Activated CD4-positive, alpha-beta T cell treated with anti-CD3 and anti-CD28 coated beads for 48 hours (primary cell): ENCODE measurements at regions not wholly inside any gene's neighbourhood (a gene's known extent, or its start where the extent isn't known, plus 50 kb on each side); places are given as distances from the start of the nearest gene placed in this dataset.

Experiments
- DNase-seq: peaks from one replicate; pipeline ENCODE4 v3.0.0-alpha.2; 2020

- DNase-seq = no peak
Measured at GRCh38 chr10:90347239-90347638, 510.6 kb downstream of the HTR7 start.

DNA sequence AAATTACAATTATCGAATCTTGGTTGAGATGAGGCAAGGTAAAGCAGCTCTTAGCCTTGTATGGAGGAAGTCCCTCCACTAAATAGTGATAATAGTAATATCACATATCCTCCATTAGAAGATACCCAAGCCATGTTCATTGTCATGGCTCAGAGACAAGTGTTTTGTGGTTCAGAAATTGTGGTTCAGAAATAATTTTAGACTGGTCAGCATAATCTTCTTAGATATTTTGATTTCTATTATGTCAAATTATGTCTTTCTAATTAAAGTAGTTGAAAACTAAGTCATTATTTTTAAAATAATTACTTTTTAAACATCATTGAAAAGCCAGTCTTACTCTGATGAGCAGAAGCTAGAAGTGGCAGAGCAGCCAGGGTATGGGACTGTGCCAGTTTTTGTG is 507.7 kb downstream of the HTR7 start:
- no peak for DNase-seq

DNA sequence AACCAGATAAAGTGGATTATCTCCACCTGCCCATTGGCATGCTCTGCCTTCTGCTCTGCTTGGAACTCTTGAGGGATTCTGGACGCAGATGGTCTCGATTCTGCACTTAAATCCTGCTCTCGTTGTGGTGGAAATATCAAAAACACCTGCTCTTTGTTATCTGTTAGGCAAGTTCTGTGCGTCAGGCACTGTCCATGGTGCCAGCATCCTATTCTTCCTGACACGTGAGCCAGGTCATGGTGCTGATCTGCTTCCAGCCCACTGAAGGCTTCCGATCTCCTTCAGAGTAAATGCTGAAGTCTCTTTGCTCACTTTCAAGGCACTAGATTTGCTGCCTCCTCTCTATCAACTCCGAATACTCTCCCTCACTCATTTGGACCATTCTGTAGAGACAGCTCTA is 505.6 kb downstream of the HTR7 start:
- no peak for DNase-seq

- DNase-seq = no peak
Measured at GRCh38 chr10:90354914-90355313, 502.9 kb downstream of the HTR7 start.

DNA sequence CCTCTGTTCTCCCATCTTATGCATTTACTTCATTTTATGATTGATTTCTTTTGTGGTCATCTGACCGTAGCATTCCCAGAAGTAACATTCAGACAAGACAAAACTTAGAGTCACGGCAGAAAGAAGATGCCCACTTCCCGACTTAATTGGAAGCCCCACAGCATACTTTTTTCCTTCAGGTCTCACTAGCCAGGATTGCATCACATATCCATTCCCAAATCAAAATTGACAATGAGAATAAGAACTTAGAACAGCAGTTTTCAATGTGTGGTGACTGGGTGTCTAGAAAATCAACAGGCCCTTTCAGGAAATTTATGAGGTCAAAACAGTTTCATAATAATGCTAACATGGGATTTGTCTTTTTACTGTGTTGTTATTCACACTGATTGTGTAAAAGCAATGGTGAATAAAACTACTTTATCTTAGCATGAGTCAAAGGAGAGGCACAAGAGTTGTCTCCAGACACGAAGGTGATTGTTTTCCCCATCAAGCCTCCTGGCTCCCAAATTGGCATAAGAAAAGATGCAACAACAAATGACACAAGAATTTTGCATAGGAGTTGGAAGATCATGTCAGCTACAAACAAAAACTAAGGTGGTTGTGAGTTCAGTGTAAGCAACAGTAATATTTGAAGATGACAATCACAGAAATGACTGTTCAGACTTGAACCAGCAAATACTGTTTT is 493.9 kb downstream of the HTR7 start:
- no peak for DNase-seq

DNA sequence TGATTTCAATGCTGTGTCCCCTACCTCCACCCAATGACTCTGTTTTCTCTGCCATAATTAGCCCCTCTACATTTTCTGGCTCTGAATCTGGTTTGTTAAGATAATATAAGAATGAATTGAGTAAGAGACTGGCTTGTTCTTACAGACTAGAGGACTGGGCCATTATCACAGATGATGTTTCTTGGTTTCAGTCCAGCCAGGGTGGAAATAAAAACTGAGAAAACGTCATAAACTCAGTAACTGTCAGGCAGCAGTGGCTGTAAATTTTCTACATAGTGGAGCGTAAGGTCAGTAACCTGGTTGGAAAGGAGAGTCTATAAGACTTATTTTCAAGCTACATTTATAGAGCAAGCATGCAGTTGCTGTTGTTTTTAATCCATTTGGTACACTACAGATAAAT is 485.4 kb downstream of the HTR7 start:
- DNase-seq = no peak

GRCh38 chr10:90373911-90374310 is 483.9 kb downstream of the HTR7 start:
- DNase-seq = no peak

- no peak for DNase-seq
Measured at GRCh38 chr10:90378524-90379076, 479.2 kb downstream of the HTR7 start.

GRCh38 chr10:90381468-90381867 is 476.4 kb downstream of the HTR7 start:
- DNase-seq = no peak

DNA sequence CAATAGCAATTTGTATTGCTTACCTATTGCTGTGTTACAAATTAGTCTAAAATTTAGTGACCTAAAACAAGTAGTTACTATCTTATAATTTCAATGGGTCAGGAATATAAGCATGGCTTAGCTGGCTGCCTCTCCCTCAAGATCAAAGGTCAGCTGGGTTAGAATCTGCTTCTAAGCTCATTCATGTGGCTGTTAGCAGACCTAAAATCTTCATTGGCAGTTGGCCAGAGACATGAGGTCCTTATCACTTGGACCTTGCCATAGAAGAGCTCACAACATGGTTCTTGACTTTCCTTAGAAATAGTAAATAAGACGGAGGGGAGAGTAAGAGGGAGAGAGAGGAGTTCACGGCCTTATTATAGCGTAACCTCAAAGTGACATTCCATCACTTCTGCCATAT is 468.0 kb downstream of the HTR7 start:
- no peak for DNase-seq

GRCh38 chr10:90394311-90394710 is 463.5 kb downstream of the HTR7 start:
- no peak for DNase-seq

- no peak for DNase-seq
Measured at GRCh38 chr10:90396721-90397120, 461.1 kb downstream of the HTR7 start.

DNA sequence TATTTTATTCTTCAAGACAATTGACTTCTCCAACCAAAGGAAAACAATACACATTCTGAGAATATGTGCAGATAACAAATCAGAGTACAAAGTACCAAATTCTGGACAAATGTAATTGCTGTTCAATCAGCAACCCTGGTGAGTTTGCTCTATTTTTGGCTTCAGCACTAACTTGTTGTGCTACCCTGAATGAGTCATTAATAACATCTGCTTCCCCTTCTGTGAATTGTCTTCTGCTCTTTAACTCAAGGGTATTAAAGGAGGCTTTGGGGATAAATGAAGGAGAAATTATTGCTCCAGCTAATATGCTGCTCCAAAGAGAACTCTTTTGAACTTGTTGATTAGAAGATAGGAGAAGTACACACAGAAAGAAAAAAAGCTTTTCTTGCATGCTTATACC is 459.3 kb downstream of the HTR7 start:
- no peak for DNase-seq

DNA sequence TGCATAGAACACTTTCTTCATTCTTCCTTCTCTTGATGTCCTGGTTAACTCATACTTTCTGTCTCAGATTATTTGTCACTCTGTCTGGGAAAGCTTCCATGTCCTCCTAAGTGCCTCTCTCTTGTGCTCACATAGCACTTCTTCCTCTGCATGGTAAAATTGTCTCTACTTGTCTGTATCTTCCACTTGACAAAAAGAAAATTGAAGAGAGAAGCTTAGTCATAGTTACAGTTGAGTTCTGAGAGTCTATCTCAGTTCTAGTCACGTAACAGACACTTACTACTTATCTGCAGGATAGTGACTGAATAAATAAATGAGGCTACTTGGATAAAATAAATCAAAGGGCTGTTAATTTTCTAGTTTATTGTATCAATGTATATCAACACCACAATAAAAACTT is 458.1 kb downstream of the HTR7 start:
- DNase-seq = no peak

DNA sequence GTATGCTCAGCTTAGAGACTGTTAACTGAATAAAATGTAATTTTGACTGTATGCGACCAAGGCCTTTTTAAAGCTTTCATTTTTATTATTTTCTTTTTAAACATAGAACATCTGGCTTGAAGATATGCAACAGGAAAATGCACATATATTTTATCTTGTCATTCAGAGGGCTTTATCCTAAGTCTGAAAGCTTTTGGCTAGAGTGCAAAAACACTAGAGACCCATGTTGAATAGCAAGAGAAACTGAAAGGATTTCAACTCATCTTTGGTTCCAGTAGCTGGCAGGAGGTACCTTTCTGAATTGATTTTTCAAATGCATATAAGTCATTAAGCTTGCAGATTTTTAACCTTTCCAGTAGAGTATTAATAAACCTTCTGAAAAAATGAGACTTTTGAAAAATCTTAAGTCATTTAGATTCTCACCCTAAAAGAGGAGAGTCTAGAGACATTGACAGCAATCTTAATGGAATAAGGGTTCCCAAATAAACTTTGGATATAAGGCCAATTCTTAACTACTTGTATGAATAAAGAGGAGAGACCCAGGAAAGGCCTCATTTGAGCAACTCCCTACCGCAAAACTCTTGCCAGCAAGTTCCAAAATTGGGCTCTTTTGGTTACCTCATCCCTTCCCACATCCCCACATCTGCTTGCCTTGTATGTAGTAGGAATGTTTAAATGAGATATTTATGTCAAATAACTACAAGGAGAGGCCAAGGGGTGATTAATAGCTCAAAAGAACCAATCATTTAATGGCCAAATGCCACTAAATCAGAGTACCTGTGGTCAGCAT is 454.4 kb downstream of the HTR7 start:
- no peak for DNase-seq

DNA sequence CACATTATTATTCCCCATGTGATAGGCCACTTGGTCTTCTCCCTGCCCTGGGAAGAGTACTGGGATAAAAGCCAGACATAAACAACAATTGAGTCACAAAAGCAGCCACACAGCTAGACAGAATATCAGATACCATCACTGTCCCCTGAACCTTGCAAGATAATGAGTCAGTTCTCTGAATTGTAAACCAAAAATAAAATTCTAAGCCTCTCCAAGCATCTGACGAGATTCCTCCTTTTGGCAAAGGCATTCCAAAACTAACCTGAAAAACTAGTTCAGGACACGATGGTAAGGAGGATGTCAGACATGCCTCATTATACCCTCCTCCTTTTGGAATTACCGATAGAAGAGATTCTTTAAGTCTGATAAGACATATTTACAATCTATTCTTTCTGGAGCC is 450.7 kb downstream of the HTR7 start:
- no peak for DNase-seq

GRCh38 chr10:90407851-90408250 is 450.0 kb downstream of the HTR7 start:
- no peak for DNase-seq

DNA sequence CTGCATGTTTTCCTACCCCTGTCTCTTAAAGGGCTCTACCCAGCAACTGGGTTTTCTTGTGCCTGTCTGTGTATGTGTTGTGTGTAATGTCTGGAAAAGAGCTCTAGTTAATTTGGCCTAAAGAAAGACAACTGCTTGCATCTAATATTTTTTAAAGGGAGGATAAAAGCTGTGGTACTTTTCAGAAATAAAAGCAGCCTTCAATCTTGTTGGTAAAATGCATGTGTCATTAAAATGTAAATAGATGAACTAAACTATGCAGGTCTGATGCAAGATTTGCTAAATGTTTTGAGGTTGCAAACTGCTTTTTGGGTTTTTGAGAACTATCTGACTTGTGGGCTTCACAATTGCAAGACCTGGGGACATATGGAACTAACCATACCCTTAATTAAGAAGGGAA is 445.3 kb downstream of the HTR7 start:
- no peak for DNase-seq

- DNase-seq = no peak
Measured at GRCh38 chr10:90413196-90413595, 444.6 kb downstream of the HTR7 start.

GRCh38 chr10:90414926-90415325 is 442.9 kb downstream of the HTR7 start:
- no peak for DNase-seq

DNA sequence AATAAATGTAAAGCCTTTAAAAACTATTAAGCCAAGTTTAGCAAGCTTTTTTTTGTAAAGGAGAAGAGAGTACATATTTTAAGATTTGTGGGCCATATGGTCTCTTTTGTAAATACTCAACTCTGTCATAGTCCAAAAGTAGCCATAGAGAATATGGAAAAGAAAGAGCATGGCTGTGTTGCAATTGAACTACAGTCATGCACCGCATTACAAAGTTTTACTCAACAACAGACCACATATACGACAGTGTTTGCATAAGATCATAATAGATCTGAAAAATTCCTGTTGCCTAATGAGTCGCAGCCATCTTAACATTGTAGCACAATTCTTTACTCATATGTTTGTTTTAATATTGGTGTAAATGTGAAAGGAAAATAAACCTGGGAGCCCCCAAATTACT is 440.8 kb downstream of the HTR7 start:
- no peak for DNase-seq

- no peak for DNase-seq
Measured at GRCh38 chr10:90417476-90418210, 440.2 kb downstream of the HTR7 start.

DNA sequence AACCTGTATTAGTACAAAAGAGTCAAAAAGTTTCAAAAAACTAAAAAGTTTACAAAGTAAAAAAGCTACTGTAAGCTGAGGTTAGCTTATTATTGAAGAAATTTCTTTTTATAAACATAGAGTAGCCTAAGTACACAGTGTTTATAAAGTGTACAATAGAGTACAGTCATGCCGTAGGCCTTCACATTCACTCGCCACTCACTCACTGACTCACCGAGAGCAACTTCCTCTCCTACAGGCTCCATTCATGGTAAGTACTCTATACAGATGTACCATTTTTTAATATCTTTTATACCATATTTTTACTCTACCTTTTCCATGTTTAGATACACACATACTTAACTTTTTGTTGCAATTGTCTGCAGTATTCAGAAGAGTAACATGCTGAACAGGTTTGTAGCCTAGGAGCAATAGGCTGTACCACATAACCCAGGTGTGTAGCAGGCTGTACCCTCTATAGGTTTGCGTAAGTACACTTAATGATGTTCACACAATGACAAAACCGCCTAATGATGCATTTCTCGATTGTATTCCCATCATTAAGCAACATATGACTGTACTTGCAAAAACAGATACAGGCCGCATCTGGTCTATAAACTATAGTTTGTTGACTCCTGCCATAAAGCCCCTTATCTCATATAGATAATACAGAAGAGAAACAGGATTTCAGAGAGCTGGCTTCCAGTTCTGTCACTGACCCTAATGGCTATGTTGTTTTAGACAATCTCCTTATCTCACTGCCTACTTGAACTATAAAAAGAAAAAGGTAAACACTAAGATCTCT is 438.8 kb downstream of the HTR7 start:
- no peak for DNase-seq
